ENCODE measurements at regions not wholly inside any gene's neighbourhood (a gene's known extent, or its start where the extent isn't known, plus 50 kb on each side); places are given as distances from the start of the nearest gene placed in this dataset.

- TF ChIP-seq CSDC2 (CRISPR knock-in tag; IDR thresholded peaks at IDR 0.05), result no peak
- TF ChIP-seq TOX (CRISPR knock-in tag; IDR thresholded peaks at IDR 0.05; ENCODE audit: borderline replicate concordance), result no peak
- TF ChIP-seq PPARA (CRISPR knock-in tag; IDR thresholded peaks at IDR 0.05; ENCODE audit: borderline replicate concordance), result no peak
- no peak for TF ChIP-seq ZC3H10 (CRISPR knock-in tag; IDR thresholded peaks at IDR 0.05)
- TF ChIP-seq TCF4 (CRISPR knock-in tag; IDR thresholded peaks at IDR 0.05; ENCODE audit: borderline replicate concordance), result no peak
- no peak for TF ChIP-seq OSR1 (CRISPR knock-in tag; IDR thresholded peaks at IDR 0.05)
- TF ChIP-seq CREB5 (CRISPR knock-in tag; IDR thresholded peaks at IDR 0.05; ENCODE audit: low read depth), result no peak
- no peak for TF ChIP-seq ZFP3 (CRISPR knock-in tag; IDR thresholded peaks at IDR 0.05)
- TF ChIP-seq ESRRG (CRISPR knock-in tag; IDR thresholded peaks at IDR 0.05), result no peak
- TF ChIP-seq ZFP30 (CRISPR knock-in tag; IDR thresholded peaks at IDR 0.05), result no peak
- TF ChIP-seq PATZ1 (CRISPR knock-in tag; IDR thresholded peaks at IDR 0.05; ENCODE audit: borderline replicate concordance), result no peak
- ATAC-seq, result no peak
Observed at GRCh38 chr11:95359341-95359663, 128.3 kb upstream of the SESN3 start.

- TF ChIP-seq ZNF8 (CRISPR knock-in tag; IDR thresholded peaks at IDR 0.05), result no peak
- no peak for TF ChIP-seq RARB (CRISPR knock-in tag; IDR thresholded peaks at IDR 0.05)
- TF ChIP-seq OSR1 (CRISPR knock-in tag; IDR thresholded peaks at IDR 0.05), result no peak
- no peak for TF ChIP-seq BACH2 (CRISPR knock-in tag; IDR thresholded peaks at IDR 0.05; ENCODE audit: borderline replicate concordance)
- TF ChIP-seq CREB5 (CRISPR knock-in tag; IDR thresholded peaks at IDR 0.05; ENCODE audit: low read depth), result no peak
- no peak for TF ChIP-seq PPARA (CRISPR knock-in tag; IDR thresholded peaks at IDR 0.05; ENCODE audit: borderline replicate concordance)
- no peak for TF ChIP-seq SNAI2 (CRISPR knock-in tag; IDR thresholded peaks at IDR 0.05)
- no peak for TF ChIP-seq ZNF565 (CRISPR knock-in tag; conservative IDR thresholded peaks at IDR 0.05; ENCODE audit: low read depth)
- TF ChIP-seq ZFP30 (CRISPR knock-in tag; IDR thresholded peaks at IDR 0.05), result no peak
- TF ChIP-seq ESRRG (CRISPR knock-in tag; IDR thresholded peaks at IDR 0.05), result no peak
- no peak for TF ChIP-seq TOX (CRISPR knock-in tag; IDR thresholded peaks at IDR 0.05; ENCODE audit: borderline replicate concordance)
- no peak for ATAC-seq
Observed at GRCh38 chr11:95358511-95359340, 127.7 kb upstream of the SESN3 start.

GRCh38 chr11:95354304-95354703 is 123.3 kb upstream of the SESN3 start:
- TF ChIP-seq ZNF70 (CRISPR knock-in tag; IDR thresholded peaks at IDR 0.05) (peak; percentile 60; the same call in 1 of the 2 replicates), ESRRG (CRISPR knock-in tag; IDR thresholded peaks at IDR 0.05) (no peak), ZNF8 (CRISPR knock-in tag; IDR thresholded peaks at IDR 0.05) (peak; percentile 69; the same call in 1 of the 2 replicates)
- ATAC-seq, result no peak

GRCh38 chr11:95353706-95354105 is 122.7 kb upstream of the SESN3 start:
- no peak for TF ChIP-seq SNAI2 (CRISPR knock-in tag; IDR thresholded peaks at IDR 0.05)
- TF ChIP-seq PPARA (CRISPR knock-in tag; IDR thresholded peaks at IDR 0.05; ENCODE audit: borderline replicate concordance), result no peak
- TF ChIP-seq CSRNP3 (CRISPR knock-in tag; IDR thresholded peaks at IDR 0.05), result no peak
- no peak for TF ChIP-seq ZNF8 (CRISPR knock-in tag; IDR thresholded peaks at IDR 0.05)
- TF ChIP-seq ZC3H10 (CRISPR knock-in tag; IDR thresholded peaks at IDR 0.05), result no peak
- no peak for TF ChIP-seq RARB (CRISPR knock-in tag; IDR thresholded peaks at IDR 0.05)
- TF ChIP-seq TOX (CRISPR knock-in tag; IDR thresholded peaks at IDR 0.05; ENCODE audit: borderline replicate concordance), result no peak
- TF ChIP-seq OSR1 (CRISPR knock-in tag; IDR thresholded peaks at IDR 0.05), result no peak
- no peak for TF ChIP-seq ZFP3 (CRISPR knock-in tag; IDR thresholded peaks at IDR 0.05)
- TF ChIP-seq ARNTL (CRISPR knock-in tag; IDR thresholded peaks at IDR 0.05; ENCODE audit: borderline replicate concordance, low read depth), result no peak
- no peak for TF ChIP-seq ZNF565 (CRISPR knock-in tag; conservative IDR thresholded peaks at IDR 0.05; ENCODE audit: low read depth)
- no peak for TF ChIP-seq CREB5 (CRISPR knock-in tag; IDR thresholded peaks at IDR 0.05; ENCODE audit: low read depth)
- TF ChIP-seq GLIS3 (CRISPR knock-in tag; IDR thresholded peaks at IDR 0.05), result no peak
- no peak for TF ChIP-seq BACH2 (CRISPR knock-in tag; IDR thresholded peaks at IDR 0.05; ENCODE audit: borderline replicate concordance)
- no peak for TF ChIP-seq CSDC2 (CRISPR knock-in tag; IDR thresholded peaks at IDR 0.05)
- TF ChIP-seq ZFP30 (CRISPR knock-in tag; IDR thresholded peaks at IDR 0.05), result no peak
- TF ChIP-seq POU6F1 (CRISPR knock-in tag; IDR thresholded peaks at IDR 0.05; ENCODE audit: borderline replicate concordance, low read depth), result no peak
- no peak for TF ChIP-seq PATZ1 (CRISPR knock-in tag; IDR thresholded peaks at IDR 0.05; ENCODE audit: borderline replicate concordance)
- no peak for TF ChIP-seq ISL1 (CRISPR knock-in tag; IDR thresholded peaks at IDR 0.05)
- no peak for TF ChIP-seq TCF4 (CRISPR knock-in tag; IDR thresholded peaks at IDR 0.05; ENCODE audit: borderline replicate concordance)
- ATAC-seq, result no peak

Measured in SK-N-SH treated with all-trans-retinoic acid at 6 μM for 48 hours (cell line).